ENCODE measurements at regions not wholly inside any gene's neighbourhood (a gene's known extent, or its start where the extent isn't known, plus 50 kb on each side); places are given as distances from the start of the nearest gene placed in this dataset.

DNA sequence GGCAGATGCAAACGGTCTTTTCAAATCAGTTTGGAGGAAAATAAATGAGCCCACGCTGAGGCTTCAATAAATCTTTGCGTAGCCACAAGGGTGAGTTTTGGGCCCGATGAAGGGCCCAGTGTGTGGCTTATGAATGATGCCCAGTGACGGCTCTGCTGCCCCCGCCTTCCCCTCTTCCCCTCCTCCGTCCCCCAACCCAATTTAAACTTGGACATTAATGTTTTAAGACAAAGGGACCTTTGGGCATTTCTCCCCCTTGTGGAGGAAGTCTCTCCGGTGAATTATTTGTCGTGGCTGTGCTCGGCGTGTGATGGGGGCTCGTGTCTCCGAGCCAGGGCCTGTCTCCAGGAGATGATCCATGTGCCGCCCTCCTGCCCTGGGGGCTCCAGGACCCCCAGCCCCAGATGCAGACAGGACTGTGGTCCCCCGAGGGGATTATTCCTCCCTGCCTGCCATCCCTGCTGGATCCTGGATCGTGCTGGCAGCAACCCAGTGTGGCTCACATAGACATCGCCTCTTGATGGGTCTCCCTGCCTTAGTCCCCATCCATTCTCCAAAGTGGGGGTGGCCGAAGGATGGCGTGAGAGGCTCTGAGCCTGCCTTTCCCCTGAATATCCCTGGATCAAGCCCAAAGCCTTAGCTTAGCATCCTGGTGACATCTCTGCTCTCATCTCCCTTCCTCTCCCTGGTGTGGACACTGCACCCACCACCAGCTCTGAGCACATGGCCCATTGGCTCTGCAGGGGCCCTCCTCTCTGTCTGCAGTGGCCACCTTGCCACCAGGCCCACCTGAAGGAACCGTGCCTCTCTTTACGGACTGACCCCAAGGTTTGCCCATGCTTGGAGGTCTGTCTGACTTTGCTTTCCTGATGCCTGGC is 56.4 kb downstream of the SMIM38 start:
- TF ChIP-seq POLR2A (IDR thresholded peaks at IDR 0.05): no peak
- TF ChIP-seq, protein P1, sequence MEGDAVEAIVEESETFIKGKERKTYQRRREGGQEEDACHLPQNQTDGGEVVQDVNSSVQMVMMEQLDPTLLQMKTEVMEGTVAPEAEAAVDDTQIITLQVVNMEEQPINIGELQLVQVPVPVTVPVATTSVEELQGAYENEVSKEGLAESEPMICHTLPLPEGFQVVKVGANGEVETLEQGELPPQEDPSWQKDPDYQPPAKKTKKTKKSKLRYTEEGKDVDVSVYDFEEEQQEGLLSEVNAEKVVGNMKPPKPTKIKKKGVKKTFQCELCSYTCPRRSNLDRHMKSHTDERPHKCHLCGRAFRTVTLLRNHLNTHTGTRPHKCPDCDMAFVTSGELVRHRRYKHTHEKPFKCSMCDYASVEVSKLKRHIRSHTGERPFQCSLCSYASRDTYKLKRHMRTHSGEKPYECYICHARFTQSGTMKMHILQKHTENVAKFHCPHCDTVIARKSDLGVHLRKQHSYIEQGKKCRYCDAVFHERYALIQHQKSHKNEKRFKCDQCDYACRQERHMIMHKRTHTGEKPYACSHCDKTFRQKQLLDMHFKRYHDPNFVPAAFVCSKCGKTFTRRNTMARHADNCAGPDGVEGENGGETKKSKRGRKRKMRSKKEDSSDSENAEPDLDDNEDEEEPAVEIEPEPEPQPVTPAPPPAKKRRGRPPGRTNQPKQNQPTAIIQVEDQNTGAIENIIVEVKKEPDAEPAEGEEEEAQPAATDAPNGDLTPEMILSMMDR (IDR thresholded peaks at IDR 0.05): peak in 3 of 7 experiments; percentile 7 to 13 (median 9)

Measured in body of pancreas (tissue), 4 donors.